ENCODE measurements at regions not wholly inside any gene's neighbourhood (a gene's known extent, or its start where the extent isn't known, plus 50 kb on each side); places are given as distances from the start of the nearest gene placed in this dataset.

DNA sequence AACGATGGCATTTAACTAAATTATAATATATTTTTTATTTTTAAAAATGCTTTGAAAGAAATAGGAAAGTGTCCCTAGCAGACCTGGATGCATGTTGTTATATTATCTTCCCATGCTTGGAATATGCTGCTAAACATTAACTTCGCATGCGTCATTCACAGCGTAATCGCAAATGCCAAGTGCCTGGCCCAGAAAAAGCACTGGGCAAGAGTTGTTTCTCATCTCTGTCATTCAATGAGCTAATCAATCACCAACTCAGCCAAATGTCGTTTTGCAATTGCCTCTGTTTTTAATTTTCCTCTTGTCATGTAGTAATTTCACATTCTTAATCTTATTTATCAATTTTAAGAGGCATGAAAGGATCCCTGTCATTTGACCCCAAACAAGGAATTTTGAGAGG is 1421.9 kb downstream of the BRD1 start:
- TF ChIP-seq ZFP3 (CRISPR knock-in tag; IDR thresholded peaks at IDR 0.05) (no peak), ARNTL (CRISPR knock-in tag; IDR thresholded peaks at IDR 0.05; ENCODE audit: borderline replicate concordance, low read depth) (no peak), CSRNP3 (CRISPR knock-in tag; IDR thresholded peaks at IDR 0.05) (no peak), RARB (CRISPR knock-in tag; IDR thresholded peaks at IDR 0.05) (no peak)
- TF ChIP-seq, protein P1, sequence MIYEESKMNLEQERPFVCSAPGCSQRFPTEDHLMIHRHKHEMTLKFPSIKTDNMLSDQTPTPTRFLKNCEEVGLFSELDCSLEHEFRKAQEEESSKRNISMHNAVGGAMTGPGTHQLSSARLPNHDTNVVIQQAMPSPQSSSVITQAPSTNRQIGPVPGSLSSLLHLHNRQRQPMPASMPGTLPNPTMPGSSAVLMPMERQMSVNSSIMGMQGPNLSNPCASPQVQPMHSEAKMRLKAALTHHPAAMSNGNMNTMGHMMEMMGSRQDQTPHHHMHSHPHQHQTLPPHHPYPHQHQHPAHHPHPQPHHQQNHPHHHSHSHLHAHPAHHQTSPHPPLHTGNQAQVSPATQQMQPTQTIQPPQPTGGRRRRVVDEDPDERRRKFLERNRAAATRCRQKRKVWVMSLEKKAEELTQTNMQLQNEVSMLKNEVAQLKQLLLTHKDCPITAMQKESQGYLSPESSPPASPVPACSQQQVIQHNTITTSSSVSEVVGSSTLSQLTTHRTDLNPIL (CRISPR knock-in tag; IDR thresholded peaks at IDR 0.05; ENCODE audit: low read depth): no peak

Measured in SK-N-SH treated with all-trans-retinoic acid at 6 μM for 48 hours (cell line).